ENCODE measurements at regions not wholly inside any gene's neighbourhood (a gene's known extent, or its start where the extent isn't known, plus 50 kb on each side); places are given as distances from the start of the nearest gene placed in this dataset.

DNA sequence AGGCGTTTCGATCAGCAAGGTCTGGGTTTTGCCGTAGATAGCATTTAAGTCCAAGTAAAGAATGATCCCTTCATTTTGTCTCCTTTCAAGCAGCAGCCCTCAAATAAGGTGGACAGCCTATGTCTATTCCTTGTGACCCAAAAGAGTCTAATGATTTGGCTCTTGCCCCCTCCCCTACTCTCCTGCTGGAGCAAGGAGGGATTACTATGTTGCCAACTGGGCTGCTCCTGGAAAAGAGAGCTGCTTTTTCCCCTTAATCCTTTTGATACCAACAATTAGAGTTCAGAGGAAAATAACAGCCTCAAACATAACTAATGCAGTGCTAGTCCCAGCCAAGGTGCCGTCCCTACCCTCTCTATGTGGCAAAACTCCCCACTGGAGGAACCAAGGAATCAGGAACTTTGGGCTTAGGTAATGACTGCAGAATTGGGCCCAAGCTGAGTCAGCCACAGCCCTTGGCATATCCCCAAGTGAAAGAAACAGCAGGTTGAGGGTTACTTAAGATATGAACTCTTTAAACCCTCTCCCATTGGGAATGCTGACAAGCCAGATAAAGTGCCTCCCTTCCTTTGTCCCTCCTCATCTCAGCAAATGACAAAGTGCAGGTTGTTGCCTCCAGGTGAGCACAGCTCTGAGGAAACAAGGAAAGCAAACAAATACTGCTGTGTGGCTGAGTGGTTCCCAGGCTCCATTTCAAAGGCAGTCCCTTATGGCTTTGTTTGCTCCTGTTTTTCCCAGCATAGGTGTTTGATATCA lies 643.7 kb downstream of the INHBA start:
- DNase-seq, result no peak

DNA sequence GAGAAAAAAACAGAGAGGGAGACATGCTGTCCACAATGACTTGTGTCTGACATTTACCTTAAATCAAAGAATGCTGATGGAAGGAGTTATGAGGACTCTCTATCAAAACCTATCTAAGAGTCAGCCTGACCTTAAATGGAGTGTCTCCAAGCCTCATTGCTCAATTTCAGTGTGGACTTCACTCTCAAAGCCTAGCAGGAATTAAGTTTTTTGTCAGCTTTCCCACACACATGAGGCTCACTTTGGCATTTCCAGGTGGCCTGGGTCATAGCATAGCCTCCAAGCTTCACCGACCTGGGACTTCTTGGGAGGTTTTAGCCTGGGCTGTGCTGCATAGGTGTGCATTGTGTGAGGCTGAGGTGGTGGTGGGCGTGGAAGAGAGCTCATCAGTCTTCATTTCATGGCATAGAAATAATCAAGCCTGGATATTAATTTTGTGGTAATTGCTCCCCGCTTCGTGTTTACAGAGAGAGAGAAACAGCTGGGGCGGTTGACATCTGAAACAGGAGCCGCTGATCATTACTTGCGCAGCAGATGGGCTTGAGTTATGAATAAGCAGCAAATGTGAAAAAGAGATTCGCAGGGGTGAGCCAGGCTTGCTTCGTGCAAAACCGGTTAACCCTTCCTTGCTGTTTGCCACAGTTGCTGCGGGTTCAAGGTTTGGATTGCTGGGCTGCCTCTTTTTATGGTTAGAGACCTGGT lies 647.8 kb downstream of the INHBA start:
- no peak for DNase-seq

DNA sequence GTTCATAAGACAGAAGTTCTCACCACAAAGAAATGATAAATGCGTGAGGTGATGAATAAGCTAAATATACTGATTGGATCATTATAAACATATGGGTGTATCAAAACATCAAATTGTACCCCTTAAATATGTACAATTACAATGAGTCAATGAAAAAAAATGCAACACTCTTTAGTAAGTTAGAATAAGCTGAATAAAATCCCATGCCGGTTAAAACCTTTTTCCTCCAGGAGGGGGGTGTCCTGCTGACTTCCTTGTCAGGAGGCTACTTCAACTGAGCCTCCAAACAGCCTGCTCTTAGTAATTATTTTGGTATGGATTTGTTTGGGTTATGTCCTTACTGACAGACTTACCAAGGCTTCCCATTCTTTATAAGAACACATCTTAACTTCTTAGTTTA lies 649.1 kb downstream of the INHBA start:
- DNase-seq, result no peak

DNA sequence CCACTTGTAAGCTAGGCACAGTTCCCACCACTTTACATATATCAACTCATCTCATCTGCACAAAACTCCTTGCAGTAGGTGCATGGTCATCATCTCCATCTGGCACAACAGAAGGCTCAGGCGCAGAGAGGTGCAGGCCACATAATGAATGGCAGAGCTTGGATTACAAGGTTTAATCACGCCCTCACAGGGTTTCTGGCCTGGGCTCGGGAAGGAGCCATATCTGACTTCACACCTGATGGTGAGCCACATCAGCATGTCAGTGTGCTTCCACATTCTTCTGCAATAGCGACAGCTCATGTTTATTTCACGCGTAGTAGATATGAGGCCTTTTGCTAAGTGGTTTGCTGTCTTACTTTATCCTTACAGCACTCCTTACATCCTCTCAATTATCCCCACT lies 650.2 kb downstream of the INHBA start:
- DNase-seq, result no peak

- no peak for DNase-seq
Measured at GRCh38 chr7:41052201-41052600, 650.7 kb downstream of the INHBA start.

- DNase-seq, result no peak
Measured at GRCh38 chr7:41051535-41051934, 651.4 kb downstream of the INHBA start.

DNA sequence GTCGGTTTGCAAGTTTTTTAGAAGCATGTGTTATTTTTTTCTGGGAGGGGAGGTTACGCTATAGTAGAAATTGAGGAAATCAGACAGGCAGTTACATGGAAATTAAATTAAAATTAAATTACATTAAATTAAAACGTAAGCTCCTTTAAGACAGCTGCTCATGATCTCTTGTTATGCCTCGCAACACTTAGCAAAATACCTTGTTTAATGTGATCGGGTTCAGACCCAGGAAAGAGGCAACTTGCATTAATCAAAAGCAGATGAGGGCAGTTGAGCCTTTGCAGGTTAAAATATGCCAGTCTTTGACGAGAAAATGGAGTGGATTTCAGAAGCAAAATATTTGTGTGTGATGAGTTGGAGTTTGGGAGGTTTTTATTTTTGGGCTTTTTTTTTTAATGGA lies 651.8 kb downstream of the INHBA start:
- no peak for DNase-seq

GRCh38 chr7:41048771-41049170 lies 654.1 kb downstream of the INHBA start:
- DNase-seq, result no peak

DNA sequence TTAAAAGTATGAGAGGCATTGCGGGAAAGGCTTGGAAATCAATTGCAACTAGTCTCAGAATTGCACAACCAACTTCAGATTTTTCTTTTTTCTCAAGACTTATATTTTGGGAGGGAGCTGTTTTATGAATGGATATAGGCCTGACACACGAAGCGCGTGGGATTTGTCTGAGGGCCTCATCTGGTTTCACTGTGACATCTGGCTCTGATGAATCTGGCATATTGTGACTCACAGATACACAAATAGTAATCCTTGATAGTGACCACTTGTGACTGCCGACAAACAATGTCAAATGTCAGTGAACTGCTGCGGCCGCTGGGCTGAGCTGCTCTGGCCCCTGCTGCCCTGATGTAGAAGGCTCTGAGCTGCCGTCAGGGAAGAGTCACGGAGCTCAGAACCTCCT lies 655.1 kb downstream of the INHBA start:
- no peak for DNase-seq

GRCh38 chr7:41047211-41047610 lies 655.7 kb downstream of the INHBA start:
- no peak for DNase-seq

DNA sequence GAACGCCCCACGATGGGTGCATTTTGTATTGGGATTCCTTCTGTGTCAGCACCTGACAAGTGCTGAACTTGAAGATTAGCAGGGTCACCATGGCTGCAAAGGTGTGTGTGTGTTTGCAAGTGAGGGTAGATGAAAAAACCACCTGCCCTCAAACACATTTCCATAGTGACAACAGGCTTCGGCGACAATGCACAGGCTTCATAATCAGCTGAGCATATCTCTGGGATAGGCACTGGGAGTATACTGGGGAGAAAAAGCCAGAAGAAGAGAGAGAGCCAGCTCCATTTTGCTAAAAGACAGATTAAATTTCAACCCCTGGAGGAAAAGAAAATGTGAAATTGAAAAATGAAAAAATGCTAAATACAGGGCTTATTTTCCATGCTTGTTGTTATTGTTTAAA lies 656.1 kb downstream of the INHBA start:
- no peak for DNase-seq

DNA sequence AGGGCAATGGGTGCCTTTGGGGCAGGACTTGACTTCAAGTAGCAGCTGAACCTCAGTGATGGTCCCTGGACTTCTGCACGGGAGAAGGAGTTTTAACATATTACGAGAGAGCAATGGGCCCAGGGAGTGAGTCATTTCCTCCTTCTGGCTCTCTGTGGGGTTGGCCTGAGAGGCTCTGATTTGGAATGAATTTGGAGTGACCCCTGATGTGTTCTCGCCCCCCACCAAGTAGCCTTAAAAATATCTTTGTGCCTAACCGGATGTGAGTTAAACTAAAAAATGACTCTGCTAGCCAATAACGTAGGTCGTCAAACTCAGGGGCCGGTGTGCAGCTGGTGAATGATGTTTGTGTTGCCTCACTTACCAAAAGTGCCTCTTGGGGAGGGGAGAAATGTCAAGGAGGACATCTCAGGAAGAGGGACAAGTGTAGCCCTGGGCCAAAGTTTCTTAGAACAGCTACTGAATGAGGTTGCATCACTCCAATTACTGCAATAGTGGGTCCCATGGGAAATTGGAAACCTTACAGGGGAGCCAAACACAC lies 656.6 kb downstream of the INHBA start:
- no peak for DNase-seq

- no peak for DNase-seq
Measured at GRCh38 chr7:41045556-41046123, 657.2 kb downstream of the INHBA start.

DNA sequence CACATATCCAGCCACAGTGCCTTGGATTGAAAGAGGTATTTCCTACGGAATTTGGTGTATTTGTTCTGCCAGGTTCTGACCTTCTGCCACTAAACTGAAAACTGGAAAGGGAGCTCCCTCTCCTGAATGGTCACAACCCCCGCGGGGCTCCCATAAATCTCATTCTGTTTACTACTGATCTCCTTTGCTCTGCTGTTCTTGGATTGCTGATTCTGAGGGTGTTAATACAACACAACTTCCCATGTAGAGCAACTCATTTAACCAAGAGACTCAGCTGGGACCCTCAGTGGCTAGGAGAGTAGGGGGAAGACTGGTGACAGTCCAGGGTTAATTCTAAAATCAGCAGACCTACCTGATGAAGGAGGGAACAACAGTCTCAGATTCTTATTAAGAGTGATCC lies 662.9 kb downstream of the INHBA start:
- DNase-seq, result no peak

- DNase-seq, result no peak
Measured at GRCh38 chr7:41039386-41039953, 663.4 kb downstream of the INHBA start.

DNA sequence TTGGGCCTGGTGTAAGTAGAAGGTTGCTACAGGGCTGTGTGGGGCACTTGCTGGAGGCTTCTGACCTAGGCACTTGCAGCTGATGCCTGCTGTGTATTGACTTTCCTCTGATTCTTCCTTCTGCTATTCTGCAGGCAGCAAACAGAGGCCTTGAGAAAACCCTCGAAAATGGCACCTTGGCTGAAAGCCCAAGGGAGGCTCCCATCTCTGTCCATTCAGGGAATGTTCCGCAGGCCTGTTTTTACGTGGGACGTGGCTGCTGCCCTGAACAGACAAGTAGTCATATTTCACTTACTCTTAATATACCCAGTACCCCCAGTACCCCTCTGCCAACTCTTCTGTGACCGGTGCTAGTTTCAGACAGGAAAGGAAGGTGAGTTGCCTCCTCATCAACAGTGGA lies 664.7 kb downstream of the INHBA start:
- no peak for DNase-seq

- DNase-seq, result no peak
Measured at GRCh38 chr7:41037691-41038090, 665.2 kb downstream of the INHBA start.

DNA sequence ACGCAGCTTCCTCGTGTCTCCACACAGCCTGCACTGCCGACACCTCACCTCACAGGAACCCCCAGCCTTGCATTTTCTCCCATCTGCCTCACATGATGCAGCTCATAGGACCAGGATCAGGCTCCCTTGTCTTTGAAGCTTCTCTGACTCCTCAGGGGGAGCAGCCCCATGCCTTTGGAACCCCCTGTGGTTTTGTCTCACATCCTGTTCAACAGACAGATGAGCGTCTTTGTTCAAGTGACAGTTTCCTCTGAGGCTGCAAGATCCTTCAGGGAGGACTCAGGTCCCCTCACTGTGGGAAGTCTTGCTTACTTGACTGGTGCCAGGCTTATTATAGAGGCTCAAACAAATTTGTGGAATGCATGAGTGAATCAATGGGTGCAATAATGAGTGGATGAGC lies 667.1 kb downstream of the INHBA start:
- no peak for DNase-seq

- DNase-seq, result no peak
Measured at GRCh38 chr7:41033500-41033899, 669.4 kb downstream of the INHBA start.

GRCh38 chr7:41030673-41031072 lies 672.2 kb downstream of the INHBA start:
- no peak for DNase-seq

DNA sequence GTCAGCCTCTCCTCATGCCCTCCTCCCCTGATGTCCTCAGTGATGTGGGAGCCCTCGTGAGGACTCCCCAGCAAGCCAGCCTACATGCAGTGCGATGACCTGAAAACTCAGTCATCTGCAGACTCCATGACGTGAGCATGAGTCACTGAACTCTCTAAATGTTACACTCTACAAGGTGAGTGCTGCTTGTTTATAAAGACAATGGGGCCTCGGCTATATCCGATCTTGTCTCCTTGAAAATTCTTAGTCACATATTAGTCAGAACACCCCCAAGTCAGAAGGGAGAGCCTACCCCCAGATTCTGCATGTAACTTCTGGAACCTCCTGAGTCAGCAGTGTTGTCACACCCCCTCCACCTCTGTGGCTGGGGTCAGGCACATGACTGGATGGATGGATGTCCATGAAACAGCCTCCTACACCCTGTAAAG lies 673.8 kb downstream of the INHBA start:
- no peak for DNase-seq

GRCh38 chr7:41028580-41028979 lies 674.3 kb downstream of the INHBA start:
- no peak for DNase-seq

DNA sequence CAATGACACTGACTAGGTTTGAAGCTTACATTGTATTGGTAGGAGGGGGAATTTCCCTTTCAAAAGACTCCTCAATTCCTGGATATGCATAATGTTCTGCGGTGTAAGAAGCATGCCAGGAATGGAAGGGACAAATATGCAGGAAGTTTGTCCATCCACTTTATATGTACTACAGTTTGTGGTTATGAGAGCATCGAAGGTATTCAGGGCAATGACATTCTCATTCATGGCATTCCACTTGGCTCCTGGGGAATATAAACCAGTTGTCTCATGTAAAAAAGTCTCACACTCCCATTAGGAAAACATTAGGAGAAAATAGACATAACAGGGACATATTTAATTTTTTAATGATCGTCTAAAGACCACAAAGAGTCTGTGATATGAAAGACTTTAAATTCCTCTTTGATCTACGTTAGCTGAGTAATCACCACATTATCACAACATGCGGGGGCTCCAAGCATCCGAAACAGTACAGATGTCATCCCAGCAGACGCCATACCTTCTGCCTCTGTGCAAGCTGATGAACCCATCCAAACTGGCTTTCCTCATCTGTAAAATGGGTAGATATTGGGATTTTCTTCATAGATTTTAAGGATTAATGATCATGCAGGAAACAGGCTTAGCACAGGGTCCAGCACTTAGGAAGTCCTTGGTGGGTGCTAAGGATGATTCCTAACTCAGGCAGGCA lies 675.3 kb downstream of the INHBA start:
- no peak for DNase-seq
